ENCODE measurements at regions not wholly inside any gene's neighbourhood (a gene's known extent, or its start where the extent isn't known, plus 50 kb on each side); places are given as distances from the start of the nearest gene placed in this dataset.
A peak's percentile ranks its signal among the peaks of the same experiment; 100 is the strongest.

DNA sequence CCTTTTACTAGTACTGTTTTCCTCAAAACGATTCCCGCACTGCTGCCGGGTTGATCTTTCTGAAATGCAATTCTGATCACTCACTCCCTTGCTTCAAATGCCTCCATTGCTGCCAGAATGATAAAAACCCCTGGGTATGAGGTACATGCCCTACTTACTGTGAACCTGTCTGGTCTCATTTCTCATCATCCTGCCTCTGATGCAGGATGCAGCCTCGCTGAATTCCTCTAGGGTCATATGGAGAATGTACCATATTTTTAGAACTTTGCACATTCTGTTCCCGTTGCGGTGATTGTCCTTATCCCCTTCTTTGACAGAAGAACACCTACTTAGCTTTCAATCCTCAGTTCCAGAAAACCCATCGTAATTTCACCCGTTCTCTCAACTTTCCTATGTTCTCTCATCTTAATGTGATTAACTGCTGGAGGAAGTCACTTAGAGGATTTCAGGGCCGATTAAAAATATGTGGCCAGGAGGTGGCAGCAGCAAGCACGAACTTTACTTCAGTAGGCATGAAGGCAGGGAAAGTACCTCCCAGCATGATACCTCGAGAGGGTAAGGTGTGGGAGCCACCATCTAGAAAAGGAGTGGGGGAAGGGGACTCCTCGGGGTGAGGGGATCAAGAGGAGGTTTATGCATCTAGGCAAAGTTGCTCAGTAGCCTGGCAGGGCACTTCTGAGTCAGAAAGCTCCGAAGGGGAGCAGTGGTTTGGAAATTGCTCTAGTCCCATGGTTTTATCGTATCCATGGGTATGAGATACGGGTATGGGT is 361.5 kb upstream of the ZP4 start:
- intact Hi-C loops (cut with DNase I) = loop anchor here in 4 of 10 donors (5.0 to 10.0 kb wide), 2 partner anchors 1643 to 1645 kb away; no protein-coding TSS in a partner anchor
- Histone ChIP-seq H3K9me3 (no peaks in the 10 kb centered on the region), H3K27ac (no peak overlapping the region), H3K4me3 (no peak overlapping the region), H3K27me3 (no peaks in the 10 kb centered on the region), H3K36me3 (no peaks in the 10 kb centered on the region), H3K4me1 (no peaks in the 10 kb centered on the region)
- DNase-seq (peak; percentile 15 to 29), ATAC-seq (peak in 1 of 8 donors; percentile 61)
- TF ChIP-seq CTCF (IDR thresholded peaks at IDR 0.05) = peak in 8 of 9 donors; percentile 24 to 59 (median 46)
- WGBS, 2 donors = 47 to 53% methylated on average over 15 of the region's 15 CpGs

- Histone ChIP-seq H3K36me3 (no peaks in the 10 kb centered on the region), H3K9me3 (no peaks in the 10 kb centered on the region), H3K27me3 (no peaks in the 10 kb centered on the region), H3K4me3 (no peak overlapping the region), H3K4me1 (no peaks in the 10 kb centered on the region), H3K27ac (no peak overlapping the region)
- 68 to 86% methylated on average over 3 of the region's 3 CpGs for WGBS, 2 donors
- DNase-seq (no peak), ATAC-seq (no peak)
- intact Hi-C loops (cut with DNase I) = no loop called here
- no peak for TF ChIP-seq CTCF (IDR thresholded peaks at IDR 0.05)
Observed at GRCh38 chr1:238248356-238248755, 357.6 kb upstream of the ZP4 start.

- ATAC-seq = no peak
- H3K27ac ChIP-seq = no peak overlapping the region
- no peaks in the 10 kb centered on the region for H3K4me1 ChIP-seq
- H3K27me3 ChIP-seq = no peaks in the 10 kb centered on the region
- H3K36me3 ChIP-seq = no peaks in the 10 kb centered on the region
- H3K4me3 ChIP-seq = no peak overlapping the region
- no peak for TF ChIP-seq CTCF (IDR thresholded peaks at IDR 0.05)
- WGBS, 2 donors = 56 to 59% methylated on average over 1 of the region's 1 CpG
- DNase-seq = no peak
- intact Hi-C loops (cut with DNase I) = no loop called here
- H3K9me3 ChIP-seq = no peaks in the 10 kb centered on the region
Observed at GRCh38 chr1:238242181-238242580, 351.5 kb upstream of the ZP4 start.

- no peak for TF ChIP-seq CTCF (IDR thresholded peaks at IDR 0.05)
- H3K27ac ChIP-seq = no peak overlapping the region
- no peak overlapping the region for H3K4me3 ChIP-seq
- no peaks in the 10 kb centered on the region for H3K4me1 ChIP-seq
- no peaks in the 10 kb centered on the region for H3K36me3 ChIP-seq
- 78 to 82% methylated on average over 3 of the region's 3 CpGs for WGBS, 2 donors
- H3K27me3 ChIP-seq = no peaks in the 10 kb centered on the region
- intact Hi-C loops (cut with DNase I) = no loop called here
- H3K9me3 ChIP-seq = no peaks in the 10 kb centered on the region
- no peak for DNase-seq
- ATAC-seq = no peak
Observed at GRCh38 chr1:238241607-238242006, 350.9 kb upstream of the ZP4 start.

All from heart right ventricle (tissue), 16 donors.